ENCODE measurements at regions not wholly inside any gene's neighbourhood (a gene's known extent, or its start where the extent isn't known, plus 50 kb on each side); places are given as distances from the start of the nearest gene placed in this dataset.

DNA sequence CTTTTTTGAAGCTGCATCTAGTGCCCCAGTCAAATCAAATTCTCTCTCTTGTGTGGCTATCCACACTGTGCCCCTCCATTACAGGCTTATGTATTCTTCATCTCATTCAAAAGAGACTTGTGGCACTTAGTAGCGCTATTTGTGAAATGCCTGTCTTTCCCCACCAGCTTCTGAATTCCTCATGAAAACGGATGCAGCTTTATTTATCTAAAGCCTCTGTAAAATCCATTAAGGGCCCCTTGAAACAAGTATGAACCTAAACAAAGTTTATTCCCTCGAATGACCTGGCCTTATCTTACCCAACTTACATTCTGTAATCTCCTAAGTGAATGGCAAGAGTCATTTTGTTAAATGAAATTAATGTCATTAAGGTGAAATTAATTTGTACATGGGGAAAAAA is 417.4 kb upstream of the PIK3C3 start:
- no peak for DNase-seq (ENCODE audit: low read depth)
- no peak overlapping the region for H3K4me3 ChIP-seq (ENCODE audit: low read depth, low read length)
- H3K27me3 ChIP-seq (ENCODE audit: control insufficient read depth, insufficient read depth, low read length) = no peaks in the 10 kb centered on the region
- TF ChIP-seq, protein P1, sequence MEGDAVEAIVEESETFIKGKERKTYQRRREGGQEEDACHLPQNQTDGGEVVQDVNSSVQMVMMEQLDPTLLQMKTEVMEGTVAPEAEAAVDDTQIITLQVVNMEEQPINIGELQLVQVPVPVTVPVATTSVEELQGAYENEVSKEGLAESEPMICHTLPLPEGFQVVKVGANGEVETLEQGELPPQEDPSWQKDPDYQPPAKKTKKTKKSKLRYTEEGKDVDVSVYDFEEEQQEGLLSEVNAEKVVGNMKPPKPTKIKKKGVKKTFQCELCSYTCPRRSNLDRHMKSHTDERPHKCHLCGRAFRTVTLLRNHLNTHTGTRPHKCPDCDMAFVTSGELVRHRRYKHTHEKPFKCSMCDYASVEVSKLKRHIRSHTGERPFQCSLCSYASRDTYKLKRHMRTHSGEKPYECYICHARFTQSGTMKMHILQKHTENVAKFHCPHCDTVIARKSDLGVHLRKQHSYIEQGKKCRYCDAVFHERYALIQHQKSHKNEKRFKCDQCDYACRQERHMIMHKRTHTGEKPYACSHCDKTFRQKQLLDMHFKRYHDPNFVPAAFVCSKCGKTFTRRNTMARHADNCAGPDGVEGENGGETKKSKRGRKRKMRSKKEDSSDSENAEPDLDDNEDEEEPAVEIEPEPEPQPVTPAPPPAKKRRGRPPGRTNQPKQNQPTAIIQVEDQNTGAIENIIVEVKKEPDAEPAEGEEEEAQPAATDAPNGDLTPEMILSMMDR (IDR thresholded peaks at IDR 0.05; ENCODE audit: insufficient read depth, low read length, severe bottlenecking) = no peak
- FAIRE-seq = no peak
- no peaks in the 10 kb centered on the region for H3K36me3 ChIP-seq (ENCODE audit: control insufficient read depth, insufficient read depth, low read length)

DNA sequence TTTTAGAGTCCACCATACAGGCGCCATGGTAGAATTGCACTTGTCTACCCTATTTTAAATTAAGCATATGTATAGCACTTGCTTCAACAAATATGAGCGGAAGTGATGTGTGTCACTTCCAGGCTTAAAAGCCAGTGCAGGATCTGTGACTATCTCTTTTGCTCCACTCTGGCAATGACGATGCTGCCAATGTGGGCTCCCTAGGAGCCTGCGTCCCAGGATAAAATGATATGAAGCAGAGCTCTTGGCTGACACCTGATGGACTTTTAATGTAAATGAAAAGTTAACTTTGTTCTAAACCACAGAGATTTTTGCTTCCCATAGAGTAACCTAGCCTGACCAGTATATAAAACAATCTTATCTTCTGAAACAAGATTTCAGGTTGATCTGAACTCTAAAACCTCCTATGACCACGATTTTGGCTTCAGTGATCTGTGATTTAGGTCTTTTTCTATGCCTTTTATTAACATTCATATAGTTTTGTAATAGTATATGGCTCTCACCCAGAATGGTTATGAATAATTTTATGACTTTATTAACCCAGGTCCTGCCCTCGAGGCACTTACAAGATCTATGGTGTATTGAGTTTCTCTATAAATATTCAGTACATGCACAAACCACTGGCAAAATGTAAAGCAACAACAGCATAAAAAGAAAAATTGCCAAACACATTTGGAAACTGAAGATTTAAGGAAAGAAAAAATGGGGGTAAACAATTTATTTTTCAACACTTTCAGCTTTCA is 422.5 kb upstream of the PIK3C3 start:
- TF ChIP-seq, protein P1 (IDR thresholded peaks at IDR 0.05; ENCODE audit: insufficient read depth, low read length, severe bottlenecking) = peak; percentile 18
- DNase-seq (ENCODE audit: low read depth) = peak; percentile 26
- Histone ChIP-seq H3K4me3 (ENCODE audit: low read depth, low read length) (no peak overlapping the region), H3K27me3 (ENCODE audit: control insufficient read depth, insufficient read depth, low read length) (no peaks in the 10 kb centered on the region), H3K36me3 (ENCODE audit: control insufficient read depth, insufficient read depth, low read length) (no peaks in the 10 kb centered on the region)
- FAIRE-seq = no peak

DNA sequence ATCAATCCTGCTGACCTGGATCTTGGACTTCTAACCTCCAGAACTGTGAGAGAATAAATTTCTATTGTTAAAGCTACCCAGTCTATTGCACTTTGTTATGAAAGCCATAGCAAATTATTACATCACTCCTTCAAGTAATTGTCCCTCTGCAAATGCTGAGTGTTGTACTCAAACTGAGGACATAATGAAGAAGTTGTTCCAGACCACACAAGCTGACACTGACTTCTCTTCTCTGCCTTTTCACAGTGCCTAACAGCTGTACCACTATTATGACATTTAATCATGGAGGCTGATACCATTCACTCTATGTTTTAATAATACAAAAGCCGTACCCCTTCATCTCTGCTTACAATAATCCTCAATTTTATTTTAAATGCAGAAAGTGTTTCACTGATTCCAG is 424.1 kb upstream of the PIK3C3 start:
- no peaks in the 10 kb centered on the region for H3K27me3 ChIP-seq (ENCODE audit: control insufficient read depth, insufficient read depth, low read length)
- no peak overlapping the region for H3K4me3 ChIP-seq (ENCODE audit: low read depth, low read length)
- no peaks in the 10 kb centered on the region for H3K36me3 ChIP-seq (ENCODE audit: control insufficient read depth, insufficient read depth, low read length)
- DNase-seq (ENCODE audit: low read depth) = no peak
- TF ChIP-seq, protein P1 (IDR thresholded peaks at IDR 0.05; ENCODE audit: insufficient read depth, low read length, severe bottlenecking) = no peak
- FAIRE-seq = no peak

DNA sequence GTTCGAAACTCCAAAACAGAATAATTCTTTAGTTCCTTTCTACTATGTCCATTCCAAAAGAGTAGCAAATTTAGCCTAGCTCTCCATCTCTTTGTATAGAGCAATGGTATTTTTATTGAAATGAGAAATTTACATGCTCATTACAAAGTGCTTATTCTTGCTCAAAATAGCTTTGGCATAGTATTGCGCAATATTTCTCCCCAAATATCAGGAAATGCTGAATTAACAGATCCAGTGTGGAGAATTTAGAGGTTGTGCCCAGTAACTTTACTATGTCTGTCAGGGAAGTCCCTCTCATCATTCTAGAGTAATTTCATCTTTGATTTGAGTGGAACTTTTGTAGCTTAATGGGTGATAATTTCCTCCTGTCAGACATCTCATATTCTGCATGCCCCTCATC is 425.9 kb upstream of the PIK3C3 start:
- H3K27me3 ChIP-seq (ENCODE audit: control insufficient read depth, insufficient read depth, low read length) = no peaks in the 10 kb centered on the region
- H3K4me3 ChIP-seq (ENCODE audit: low read depth, low read length) = no peak overlapping the region
- no peak for FAIRE-seq
- TF ChIP-seq, protein P1 (IDR thresholded peaks at IDR 0.05; ENCODE audit: insufficient read depth, low read length, severe bottlenecking) = no peak
- DNase-seq (ENCODE audit: low read depth) = no peak
- no peaks in the 10 kb centered on the region for H3K36me3 ChIP-seq (ENCODE audit: control insufficient read depth, insufficient read depth, low read length)

DNA sequence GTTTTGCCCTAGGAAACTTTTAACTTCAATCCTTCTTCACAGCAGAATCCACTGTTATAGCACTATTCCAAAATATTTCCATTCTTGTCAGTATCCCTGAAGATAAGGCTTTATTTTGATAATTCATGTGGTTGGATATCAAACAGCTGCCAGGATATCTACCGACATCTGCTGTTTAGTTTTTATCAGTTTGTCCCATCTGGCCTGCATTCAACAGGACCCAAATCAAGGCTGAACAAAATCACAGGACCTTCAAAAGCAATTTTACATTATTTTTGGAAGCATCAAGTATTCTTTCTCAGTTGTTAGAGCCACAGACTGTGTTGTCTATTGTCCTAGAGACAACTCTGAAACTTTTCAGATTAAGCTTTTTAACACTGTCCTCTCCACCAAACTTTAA is 429.0 kb upstream of the PIK3C3 start:
- Histone ChIP-seq H3K36me3 (ENCODE audit: control insufficient read depth, insufficient read depth, low read length) (no peaks in the 10 kb centered on the region), H3K4me3 (ENCODE audit: low read depth, low read length) (no peak overlapping the region), H3K27me3 (ENCODE audit: control insufficient read depth, insufficient read depth, low read length) (no peaks in the 10 kb centered on the region)
- DNase-seq (ENCODE audit: low read depth) = no peak
- TF ChIP-seq, protein P1 (IDR thresholded peaks at IDR 0.05; ENCODE audit: insufficient read depth, low read length, severe bottlenecking) = no peak
- no peak for FAIRE-seq

All from bronchial epithelial cell (primary cell).